Mononuclear cell (primary cell): ENCODE measurements at regions not wholly inside any gene's neighbourhood (a gene's known extent, or its start where the extent isn't known, plus 50 kb on each side); places are given as distances from the start of the nearest gene placed in this dataset.

Source experiments
- H3K27me3 ChIP-seq: 2 replicates; pipeline ENCODE4 v1.6.0; 2011; ENCODE audit warnings: low read length, control low read depth; ENCODE audit not compliant: insufficient read depth
- H3K4me1 ChIP-seq: 2 replicates; pipeline ENCODE4 v1.5.1; 2011; ENCODE audit warnings: mild to moderate bottlenecking, low read length, control low read depth; ENCODE audit not compliant: insufficient read depth
- H3K4me3 ChIP-seq: 2 replicates; pipeline ENCODE4 v1.5.1; 2011; ENCODE audit warnings: mild to moderate bottlenecking, low read length, moderate library complexity
- H3K9me3 ChIP-seq: 2 replicates; pipeline ENCODE4 v1.5.1; 2011; ENCODE audit warnings: low read depth, mild to moderate bottlenecking, control low read depth, low read length

DNA sequence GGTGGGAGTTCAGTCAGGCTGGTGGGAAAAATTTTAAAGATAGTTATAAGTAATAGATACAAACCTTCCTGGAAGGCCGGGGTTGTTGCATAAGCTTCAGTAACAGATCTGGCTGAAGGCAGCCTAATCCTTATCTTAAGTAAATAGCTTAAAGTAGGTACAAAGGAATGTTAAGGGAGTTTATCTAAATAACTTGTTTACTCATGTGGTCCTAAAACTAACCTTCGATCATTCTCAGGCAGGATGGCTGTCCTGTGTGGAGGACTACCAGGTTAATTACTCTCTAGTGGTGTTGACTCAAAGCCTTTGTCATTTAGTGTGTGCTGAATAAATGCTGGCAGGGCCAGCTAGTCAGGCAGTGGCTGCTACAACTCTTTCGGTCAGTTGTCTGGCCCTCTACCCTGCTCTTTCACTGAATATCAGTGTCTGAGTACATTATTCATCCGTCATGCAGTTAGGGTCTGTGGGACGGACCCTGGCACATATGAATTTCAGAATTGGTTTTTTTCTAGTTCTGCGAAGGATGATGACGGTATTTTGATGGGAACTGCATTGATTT, 131.6 kb upstream of the TAB2 start:
- Histone ChIP-seq H3K9me3 (no peaks in the 10 kb centered on the region), H3K27me3 (no peaks in the 10 kb centered on the region), H3K4me1 (peaks cover 7% of the 10 kb centered on the region), H3K4me3 (no peak overlapping the region)

DNA sequence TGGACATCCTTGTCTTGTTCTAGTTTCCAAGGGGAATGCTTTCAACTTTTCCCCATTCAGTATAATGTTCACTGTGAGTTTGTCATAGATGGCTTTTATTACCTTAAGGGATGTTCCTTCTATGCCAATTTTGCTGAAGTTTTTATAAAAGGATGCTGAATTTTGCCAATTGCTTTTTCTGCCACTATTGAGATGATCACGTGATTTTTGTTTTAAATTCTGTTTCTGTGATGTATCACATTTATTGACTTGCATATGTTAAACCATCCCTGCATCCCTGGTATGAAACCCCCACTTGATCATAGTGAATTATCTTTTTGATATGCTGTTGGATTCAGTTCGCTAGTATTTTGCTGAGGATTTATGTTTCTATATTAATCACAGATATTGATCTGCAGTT, 130.6 kb upstream of the TAB2 start:
- H3K4me1 ChIP-seq = peaks cover 7% of the 10 kb centered on the region
- no peaks in the 10 kb centered on the region for H3K9me3 ChIP-seq
- H3K4me3 ChIP-seq = no peak overlapping the region
- H3K27me3 ChIP-seq = no peaks in the 10 kb centered on the region

DNA sequence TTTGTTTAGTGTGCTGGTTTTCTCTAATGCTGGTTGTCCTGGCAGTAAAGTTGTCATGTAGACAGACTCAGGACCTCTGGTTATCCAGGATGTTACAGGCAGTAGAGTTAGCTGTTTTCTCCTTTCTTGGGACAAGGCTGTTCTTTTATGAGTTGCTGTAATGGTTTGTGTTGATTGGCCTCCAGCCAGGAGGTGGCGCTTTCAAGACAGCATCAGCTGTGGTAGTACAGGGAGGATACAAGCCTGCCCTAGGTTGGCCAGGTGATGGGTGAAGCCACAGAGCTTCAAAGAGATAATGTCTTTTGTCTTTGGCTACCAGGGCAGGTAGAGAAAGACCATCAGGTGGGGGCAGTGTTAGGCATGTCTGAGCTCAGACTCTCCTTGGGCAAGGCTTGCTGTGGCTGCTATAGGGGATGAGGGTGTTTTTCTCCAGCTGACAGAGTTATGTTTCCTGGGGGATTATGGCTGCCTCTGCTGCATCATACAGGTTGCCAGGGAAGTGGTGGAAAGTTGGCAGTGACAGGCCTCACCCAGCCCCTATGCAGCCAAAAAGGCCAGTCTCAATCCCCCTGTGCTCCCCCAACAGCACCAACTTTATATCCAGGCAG, 127.2 kb upstream of the TAB2 start:
- Histone ChIP-seq H3K9me3 (no peaks in the 10 kb centered on the region), H3K4me3 (no peak overlapping the region), H3K27me3 (no peaks in the 10 kb centered on the region), H3K4me1 (no peaks in the 10 kb centered on the region)

DNA sequence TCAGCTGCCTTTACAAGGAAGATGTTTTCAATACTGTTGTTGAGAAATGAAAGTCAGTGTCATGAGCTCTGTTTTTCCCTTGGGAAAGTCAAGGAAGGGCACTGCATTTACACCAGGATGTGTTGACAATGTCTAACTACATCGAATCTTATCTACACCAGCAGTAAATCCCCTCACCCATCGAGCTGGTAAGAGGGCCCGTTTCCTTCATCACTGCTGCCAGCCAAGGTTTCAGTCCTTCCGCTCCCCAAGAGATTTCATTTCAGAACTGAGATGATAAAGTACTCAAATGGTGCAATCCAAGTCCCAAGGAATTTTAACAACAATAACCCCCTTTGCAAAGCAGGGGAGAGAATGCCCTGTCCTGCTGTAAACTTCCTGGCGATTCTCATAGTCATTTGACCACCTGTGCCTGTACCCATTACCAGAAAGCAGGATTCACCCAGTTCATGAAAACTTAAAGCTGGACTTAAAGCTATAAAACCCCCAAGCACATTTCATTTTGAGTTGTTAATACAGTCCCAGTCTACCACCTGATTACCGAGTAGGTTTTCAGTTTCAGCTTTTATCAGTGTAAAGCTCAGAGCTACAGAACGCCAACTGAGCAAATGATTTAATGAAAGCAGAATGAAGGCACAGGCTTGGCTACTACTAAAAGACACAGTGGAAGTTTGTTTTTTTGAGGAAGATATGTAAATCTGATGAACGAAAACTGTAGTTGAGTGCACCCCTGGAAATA, 122.5 kb upstream of the TAB2 start:
- no peaks in the 10 kb centered on the region for H3K27me3 ChIP-seq
- H3K4me1 ChIP-seq = no peaks in the 10 kb centered on the region
- no peaks in the 10 kb centered on the region for H3K9me3 ChIP-seq
- no peak overlapping the region for H3K4me3 ChIP-seq

DNA sequence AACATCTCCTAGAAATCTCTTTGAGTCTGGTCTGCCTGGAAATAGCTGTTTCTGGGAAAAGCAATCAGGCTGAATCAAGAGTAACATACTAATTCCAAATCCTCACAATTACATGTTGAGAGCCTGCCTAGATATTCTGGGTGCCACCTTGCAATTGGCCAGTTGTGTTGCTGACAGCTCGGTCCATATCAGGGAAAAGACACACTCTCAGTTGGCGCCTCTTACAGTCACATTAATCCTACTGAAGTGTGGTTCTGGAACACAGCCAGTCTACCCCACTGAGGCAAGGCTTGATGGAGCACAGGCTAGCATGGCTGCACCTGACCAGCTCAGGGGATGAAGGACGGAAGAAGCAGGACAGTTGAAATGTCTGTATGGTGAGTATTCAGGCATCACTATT, 121.4 kb upstream of the TAB2 start:
- Histone ChIP-seq H3K4me1 (no peaks in the 10 kb centered on the region), H3K27me3 (no peaks in the 10 kb centered on the region), H3K4me3 (no peak overlapping the region), H3K9me3 (no peaks in the 10 kb centered on the region)

DNA sequence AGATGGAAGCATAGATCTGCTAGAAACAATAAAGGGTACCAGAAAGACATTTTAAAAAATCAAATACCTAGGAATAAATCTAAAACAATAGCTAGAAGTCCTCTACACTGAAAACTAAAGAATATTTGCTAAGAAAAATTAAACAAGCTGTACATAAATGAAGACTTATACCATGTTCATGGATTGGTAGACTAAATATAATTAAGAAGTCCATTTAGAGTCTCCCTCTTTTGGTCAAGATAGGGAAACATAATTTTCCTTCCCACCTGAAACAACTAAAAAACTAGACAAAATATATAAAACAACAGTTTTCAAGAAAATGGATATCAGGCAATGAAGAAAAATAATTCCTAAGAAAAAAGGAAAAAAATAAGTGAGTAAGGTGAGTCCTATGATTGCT, 120.0 kb upstream of the TAB2 start:
- Histone ChIP-seq H3K4me1 (no peaks in the 10 kb centered on the region), H3K9me3 (no peaks in the 10 kb centered on the region)

DNA sequence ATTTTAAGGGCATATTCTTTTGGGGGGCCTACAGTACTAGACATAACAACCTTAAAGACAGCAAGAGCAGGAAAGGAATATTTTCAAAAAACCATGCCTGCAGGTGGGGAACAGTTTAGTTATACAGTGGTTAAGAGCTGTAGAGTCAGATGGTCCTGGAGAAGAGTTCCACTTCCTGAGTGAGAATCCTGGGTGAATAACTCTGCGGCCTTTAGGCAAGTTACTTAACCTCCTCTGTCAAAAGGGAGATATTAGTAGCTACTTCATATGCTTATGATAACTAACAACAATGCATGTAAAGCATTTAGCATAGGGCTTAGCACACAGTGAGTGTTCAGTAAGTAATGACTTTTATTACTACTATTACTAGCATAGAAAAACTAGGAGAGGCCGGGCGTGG, 119.2 kb upstream of the TAB2 start:
- H3K27me3 ChIP-seq = no peaks in the 10 kb centered on the region
- no peaks in the 10 kb centered on the region for H3K4me1 ChIP-seq
- no peaks in the 10 kb centered on the region for H3K9me3 ChIP-seq
- H3K4me3 ChIP-seq = no peak overlapping the region

More for the DNA sequence above, 120.0 kb upstream of the TAB2 start:
- Histone ChIP-seq H3K4me3 (no peak overlapping the region), H3K27me3 (no peaks in the 10 kb centered on the region)

DNA sequence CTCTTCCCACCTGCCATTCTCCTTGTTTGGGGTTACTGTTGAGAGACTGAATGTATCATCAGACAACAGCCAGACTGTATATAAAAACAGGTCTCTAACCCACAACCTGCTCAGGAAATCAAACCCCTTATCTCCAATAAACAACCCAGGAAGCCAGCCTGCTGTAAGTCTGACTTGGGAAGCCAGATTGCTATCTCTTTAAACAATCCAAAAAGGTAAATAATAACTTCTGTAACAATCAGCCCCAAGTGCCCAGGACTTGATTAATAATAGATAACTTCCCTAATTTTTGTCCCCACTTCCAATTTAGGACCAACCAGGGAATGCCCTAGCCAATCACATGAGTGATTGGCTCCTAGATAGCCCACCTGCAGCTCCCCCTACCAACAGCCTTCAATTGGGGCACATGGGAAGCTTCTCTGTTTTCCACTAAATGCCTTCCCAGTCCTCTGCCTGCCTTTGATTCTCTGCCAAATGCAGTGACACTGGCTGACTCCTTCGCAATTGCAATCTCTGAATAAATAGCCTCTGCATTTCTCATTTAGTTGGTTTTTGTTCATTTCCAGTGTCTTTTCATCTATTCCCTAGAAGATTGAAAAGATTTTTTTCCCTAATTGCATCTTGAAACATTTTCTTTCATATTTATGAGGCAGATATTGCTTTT, 117.1 kb upstream of the TAB2 start:
- Histone ChIP-seq H3K4me3 (no peak overlapping the region), H3K4me1 (no peaks in the 10 kb centered on the region), H3K9me3 (no peaks in the 10 kb centered on the region), H3K27me3 (no peaks in the 10 kb centered on the region)

DNA sequence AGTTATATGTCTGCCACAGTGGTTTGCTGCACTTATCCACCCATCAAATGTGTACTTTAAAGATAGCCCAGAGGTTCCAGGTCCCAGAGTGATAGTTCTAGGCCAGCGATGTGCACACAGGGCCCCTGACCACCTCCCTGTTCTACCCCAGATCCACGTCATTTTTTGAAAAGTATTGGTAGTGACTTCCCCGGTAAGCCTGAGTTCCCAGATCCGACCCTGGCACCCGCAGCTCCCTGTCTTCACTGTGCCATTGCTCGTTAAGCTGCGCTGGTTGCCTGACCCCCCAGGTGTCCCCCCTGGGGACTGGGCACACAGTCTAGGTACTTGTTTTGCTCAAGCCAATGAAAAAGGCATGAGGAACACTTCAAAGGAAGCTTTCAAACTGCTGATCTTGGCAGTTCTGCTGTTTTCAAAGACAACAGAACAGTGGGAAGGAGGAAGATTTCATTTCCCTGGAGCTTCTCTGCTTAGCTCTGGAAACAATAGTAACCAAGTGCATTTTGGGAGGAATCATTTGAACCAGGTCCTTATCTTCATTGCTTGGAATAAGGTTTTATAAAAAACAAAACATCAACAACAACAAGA, 116.3 kb upstream of the TAB2 start:
- Histone ChIP-seq H3K27me3 (no peaks in the 10 kb centered on the region), H3K4me3 (no peak overlapping the region), H3K9me3 (no peaks in the 10 kb centered on the region), H3K4me1 (no peaks in the 10 kb centered on the region)

DNA sequence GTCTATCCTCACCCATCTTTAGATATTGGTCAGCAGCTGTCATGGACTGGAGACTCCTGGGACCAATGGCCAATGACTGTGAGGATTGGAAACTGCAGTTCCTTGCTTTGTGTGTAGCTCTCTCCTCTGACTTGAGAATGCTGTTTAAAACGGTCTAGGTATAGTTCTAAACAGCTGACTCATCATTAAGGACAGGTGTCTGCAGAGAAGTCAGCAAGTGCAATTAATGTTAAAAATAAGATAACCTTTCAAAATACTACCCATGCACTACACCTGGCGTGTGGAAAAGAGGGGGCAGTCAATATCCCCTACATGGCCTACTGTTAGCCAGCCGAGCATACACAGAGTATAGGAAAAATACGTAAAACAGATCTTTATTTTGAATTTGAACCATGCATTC, 115.4 kb upstream of the TAB2 start:
- Histone ChIP-seq H3K9me3 (no peaks in the 10 kb centered on the region), H3K4me1 (no peaks in the 10 kb centered on the region), H3K27me3 (no peaks in the 10 kb centered on the region), H3K4me3 (no peak overlapping the region)

DNA sequence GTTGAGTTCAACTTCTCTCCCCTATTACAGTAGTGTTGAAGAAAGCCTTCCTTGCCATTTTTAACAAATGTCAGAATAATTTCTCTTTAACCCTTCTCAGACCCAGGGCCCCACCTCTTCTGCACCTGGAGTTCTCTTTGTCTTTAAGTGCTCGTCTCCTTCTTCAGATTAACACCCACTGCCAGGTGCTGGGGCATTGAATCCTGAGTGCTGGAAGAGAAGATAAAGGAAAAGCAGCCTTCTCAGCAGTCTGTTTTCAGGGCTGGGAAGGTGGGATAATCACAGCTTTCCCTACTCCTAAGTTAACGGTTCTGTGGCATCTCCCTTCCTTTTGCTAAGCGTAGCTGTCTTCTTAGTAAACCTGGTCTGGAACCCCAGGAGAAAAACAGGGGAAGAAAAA, 114.6 kb upstream of the TAB2 start:
- Histone ChIP-seq H3K4me1 (no peaks in the 10 kb centered on the region), H3K27me3 (no peaks in the 10 kb centered on the region), H3K9me3 (no peaks in the 10 kb centered on the region), H3K4me3 (no peak overlapping the region)

DNA sequence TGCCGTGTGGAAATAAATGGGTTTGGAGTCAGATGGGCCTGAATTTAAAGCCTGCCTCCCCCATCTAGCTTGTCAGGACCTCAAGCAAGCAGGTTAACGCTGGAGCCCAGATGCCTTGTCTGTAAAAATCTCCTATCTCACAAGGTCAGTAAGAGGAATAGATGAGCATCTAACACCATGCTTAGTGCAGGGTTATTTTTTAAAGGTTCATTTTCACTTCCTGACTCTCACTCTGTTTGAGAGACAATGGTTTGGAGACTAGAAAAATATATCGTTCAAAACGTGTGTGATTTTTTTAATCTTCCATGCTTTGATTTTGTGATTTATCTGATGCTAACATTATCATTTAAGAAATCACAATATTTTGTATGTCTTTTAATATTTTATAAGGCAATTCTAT, 114.0 kb upstream of the TAB2 start:
- Histone ChIP-seq H3K27me3 (no peaks in the 10 kb centered on the region), H3K9me3 (no peaks in the 10 kb centered on the region), H3K4me3 (no peak overlapping the region), H3K4me1 (no peaks in the 10 kb centered on the region)

DNA sequence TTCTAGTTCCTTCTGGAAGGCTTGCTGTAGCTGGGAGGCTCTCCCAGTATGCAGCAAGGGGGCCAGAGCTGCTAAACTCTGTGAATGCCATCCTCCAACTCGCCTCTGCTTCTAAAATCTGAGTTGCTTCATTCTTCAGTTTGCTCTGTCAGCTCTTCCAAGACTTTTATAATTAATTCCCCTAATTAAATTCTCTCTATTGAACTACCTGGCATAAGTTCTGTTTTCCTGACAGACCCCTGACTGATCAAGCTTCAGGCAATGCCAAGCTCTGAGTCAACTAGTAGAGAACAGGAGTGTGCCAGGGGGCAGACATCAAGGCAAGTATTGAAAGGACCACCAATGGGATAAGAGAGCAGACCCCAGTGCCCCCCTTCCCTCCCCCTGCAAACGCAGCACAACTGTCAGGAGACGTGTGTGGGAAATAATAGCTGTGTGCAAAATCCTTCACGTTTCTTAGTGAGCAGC, 109.3 kb upstream of the TAB2 start:
- no peaks in the 10 kb centered on the region for H3K27me3 ChIP-seq
- H3K4me3 ChIP-seq = no peak overlapping the region
- no peaks in the 10 kb centered on the region for H3K9me3 ChIP-seq
- H3K4me1 ChIP-seq = peaks cover 34% of the 10 kb centered on the region

DNA sequence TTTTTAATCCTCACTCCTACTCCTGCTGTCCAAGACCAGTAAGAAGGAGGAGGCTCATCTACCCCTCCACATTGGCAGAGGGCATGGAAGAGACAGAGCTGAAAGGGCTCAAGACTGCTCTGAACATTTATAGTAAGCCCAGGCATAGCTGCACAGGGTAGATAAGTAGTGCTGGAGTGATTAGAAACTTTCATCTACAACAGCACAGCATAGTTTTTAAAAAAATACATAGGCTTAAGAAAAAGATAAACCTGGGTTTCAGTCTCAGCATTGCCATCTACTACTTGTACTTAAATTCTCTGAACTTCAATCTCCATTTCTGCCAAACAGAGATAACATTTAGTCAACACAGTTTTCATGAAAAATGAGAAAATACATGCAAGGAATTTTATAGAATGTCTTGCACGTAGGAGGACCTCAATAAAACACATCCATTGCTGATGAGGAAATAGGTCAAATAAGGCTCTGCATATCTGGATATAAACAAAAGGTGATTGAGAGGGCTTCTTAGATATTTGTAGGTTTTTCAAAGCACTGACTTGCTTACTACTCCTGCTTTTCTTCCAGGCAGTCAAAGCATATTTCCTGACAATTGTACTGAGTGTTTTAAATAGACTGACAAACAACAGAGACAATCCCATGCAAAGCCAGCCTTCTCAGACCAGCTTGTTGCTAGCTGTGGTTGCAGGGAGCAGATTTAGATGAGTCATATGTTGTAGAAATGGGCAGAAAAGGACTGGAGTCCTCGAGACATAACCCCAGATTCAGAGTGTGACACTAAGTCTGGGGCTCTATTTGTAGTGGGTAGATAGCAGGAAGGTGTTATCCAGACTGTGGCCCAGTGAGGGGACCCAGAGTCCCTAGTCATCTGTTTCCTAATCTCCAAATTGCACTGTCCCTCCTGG, 107.4 kb upstream of the TAB2 start:
- Histone ChIP-seq H3K4me1 (peaks cover 40% of the 10 kb centered on the region), H3K4me3 (no peak overlapping the region), H3K27me3 (no peaks in the 10 kb centered on the region), H3K9me3 (no peaks in the 10 kb centered on the region)
